DND-41 (cell line): ENCODE measurements at regions not wholly inside any gene's neighbourhood (a gene's known extent, or its start where the extent isn't known, plus 50 kb on each side); places are given as distances from the start of the nearest gene placed in this dataset.
"Not testable (repeated sequence)": the region's sequence is repeated elsewhere in the genome, so short reads cannot be mapped to it uniquely, and the experiment has no call there.

Experiments
- CTCF ChIP-seq: IDR thresholded peaks from 2 replicates; pipeline ENCODE4 v1.5.1; 2012; ENCODE audit warnings: borderline replicate concordance, low read length, moderate library complexity, mild to moderate bottlenecking; ENCODE audit not compliant: poor library complexity, severe bottlenecking; ENCODE audit errors: extremely low read depth
- EZH2 ChIP-seq: IDR thresholded peaks from 3 replicates; pipeline ENCODE4 v1.6.1; 2012; ENCODE audit warnings: borderline replicate concordance, low read depth, mild to moderate bottlenecking, moderate library complexity, low read length, inconsistent platforms; ENCODE audit not compliant: severe bottlenecking

GRCh38 chr20:2227285-2227684, 68.5 kb upstream of the TGM3 start:
- TF ChIP-seq CTCF, EZH2: not testable (repeated sequence)
